DOHH2 (cell line): ENCODE measurements at regions not wholly inside any gene's neighbourhood (a gene's known extent, or its start where the extent isn't known, plus 50 kb on each side); places are given as distances from the start of the nearest gene placed in this dataset.

Source experiments
- CTCF ChIP-seq: fragments of 200-600 bp; sonication (generic); IDR thresholded peaks from one replicate; pipeline ENCODE4 v1.5.1; 2014; ENCODE audit warnings: antibody characterized with exemption, mild to moderate bottlenecking, low read depth, low read length; ENCODE audit not compliant: poor library complexity, severe bottlenecking
- EZH2phosphoT487 ChIP-seq: fragments of 200-600 bp; sonication (generic); IDR thresholded peaks from 2 replicates; pipeline ENCODE4 v1.6.1; 2017; ENCODE audit warnings: borderline replicate concordance, mild to moderate bottlenecking, antibody characterized with exemption, low read length, moderate library complexity, mixed read lengths

GRCh38 chr2:201559067-201559710 lies 84.1 kb downstream of the TMEM237 start:
- TF ChIP-seq CTCF (no peak), EZH2phosphoT487 (no peak)
